Endothelial cell of umbilical vein (primary cell): ENCODE measurements at regions not wholly inside any gene's neighbourhood (a gene's known extent, or its start where the extent isn't known, plus 50 kb on each side); places are given as distances from the start of the nearest gene placed in this dataset.

ENCODE experiments used
- BruUV-seq: library from RNA; stranded (reverse); fragments of 400-500 nt; replicated peaks from 2 replicates; lab custom pipeline; 2021; lab: Mats Ljungman, UMichigan
- CTCF ChIA-PET: fragments of 300-600, 350-600 bp; sonication (Branson Sonifier 250); formaldehyde crosslinking; loops from one replicate; lab custom pipeline; 2021; ENCODE audit warnings: antibody characterized with exemption, inconsistent platforms; lab: Charles Lee
- POLR2A ChIA-PET: fragments of 300-600, 350-600 bp; sonication (Branson Sonifier 250); formaldehyde crosslinking; loops from one replicate; lab custom pipeline; 2021; ENCODE audit warnings: antibody characterized with exemption, inconsistent platforms; lab: Charles Lee
- DNase-seq: peaks from one replicate; pipeline ENCODE4 v3.0.0-alpha.2; 2011; ENCODE audit warnings: low read depth, low spot score
- FAIRE-seq: peaks from 2 replicates; lab custom pipeline; 2011; peaks lifted over from hg19 to GRCh38; lab: Jason Lieb, UNC
- H2AFZ ChIP-seq: 2 replicates; pipeline ENCODE4 v1.6.0; 2012; ENCODE audit warnings: low read depth, low read length, control low read depth, inconsistent platforms
- H3K27ac ChIP-seq: 2 replicates; pipeline ENCODE4 v1.5.1; 2011; ENCODE audit warnings: low read depth, mild to moderate bottlenecking, control low read depth, low read length, moderate library complexity; ENCODE audit not compliant: insufficient read depth
- H3K27me3 ChIP-seq, 2 experiments: 2 replicates each; pipeline versions ENCODE4 v1.6.0 to v1.6.1; 2011; ENCODE audit warnings: low read length in 2 of 2, mixed read lengths in 1 of 2; ENCODE audit not compliant: control insufficient read depth in 2 of 2, insufficient read depth in 2 of 2
- H3K36me3 ChIP-seq, 2 experiments: 2 replicates in 1 of 2; 3 replicates in 1 of 2; pipeline ENCODE4 v1.5.1; 2011; ENCODE audit warnings: low read length in 2 of 2, mild to moderate bottlenecking in 1 of 2, moderate library complexity in 1 of 2; ENCODE audit not compliant: control insufficient read depth in 2 of 2, insufficient read depth in 2 of 2; ENCODE audit errors: extremely low read depth in 1 of 2
- H3K4me1 ChIP-seq: 3 replicates; pipeline ENCODE4 v1.5.1; 2011; ENCODE audit warnings: mild to moderate bottlenecking, low read length; ENCODE audit not compliant: control insufficient read depth, insufficient read depth; ENCODE audit errors: extremely low read depth
- H3K4me2 ChIP-seq: 2 replicates; pipeline ENCODE4 v1.6.1; 2011; ENCODE audit warnings: low read length, control low read depth, mixed read lengths; ENCODE audit not compliant: insufficient read depth
- H3K4me3 ChIP-seq, 3 experiments: fragments of 200-600 bp in 1 of 3; sonication (generic), shearing (Covaris generic) in 1 of 3; replicated peaks in 1 of 3; 2 replicates each; pipeline ENCODE4 v1.5.1; 2011 to 2016; ENCODE audit warnings: control low read depth in 3 of 3, low read length in 3 of 3, mild to moderate bottlenecking in 2 of 3, inconsistent platforms in 1 of 3, low read depth in 1 of 3, moderate library complexity in 1 of 3; ENCODE audit not compliant: insufficient read depth in 1 of 3
- H3K79me2 ChIP-seq: 2 replicates; pipeline ENCODE4 v1.6.0; 2012; ENCODE audit warnings: low read length, inconsistent platforms; ENCODE audit not compliant: control insufficient read depth, insufficient read depth
- H3K9ac ChIP-seq: replicated peaks from 2 replicates; pipeline ENCODE3; 2011; ENCODE audit warnings: low read length, control low read depth; ENCODE audit not compliant: insufficient read depth; ENCODE audit errors: extremely low read depth
- H3K9me1 ChIP-seq: replicated peaks from 3 replicates; pipeline ENCODE4 v1.6.0; 2011; ENCODE audit warnings: mild to moderate bottlenecking, low read length; ENCODE audit not compliant: control insufficient read depth, insufficient read depth; ENCODE audit errors: extremely low read depth
- H3K9me3 ChIP-seq: replicated peaks from 2 replicates; pipeline ENCODE4 v1.5.1; 2012; ENCODE audit warnings: low read length, inconsistent platforms; ENCODE audit not compliant: control insufficient read depth, insufficient read depth
- H4K20me1 ChIP-seq: replicated peaks from 2 replicates; pipeline ENCODE3; 2011; ENCODE audit warnings: mild to moderate bottlenecking, low read length; ENCODE audit not compliant: control insufficient read depth, insufficient read depth; ENCODE audit errors: extremely low read depth
- EZH2 ChIP-seq: IDR thresholded peaks from 2 replicates; pipeline ENCODE4 v1.6.1; 2012; ENCODE audit warnings: borderline replicate concordance, low read depth, mild to moderate bottlenecking, moderate library complexity, low read length, inconsistent platforms; ENCODE audit not compliant: severe bottlenecking
- FOS ChIP-seq: IDR thresholded peaks from 2 replicates; pipeline ENCODE4 v1.6.1; 2011; ENCODE audit warnings: mild to moderate bottlenecking, low read length, moderate library complexity, borderline replicate concordance; ENCODE audit not compliant: insufficient read depth
- GATA2 ChIP-seq: IDR thresholded peaks from 2 replicates; pipeline ENCODE4 v1.7.0; 2011; ENCODE audit warnings: low read depth, mild to moderate bottlenecking, moderate library complexity, mixed read lengths, low read length; ENCODE audit not compliant: insufficient read length, insufficient read depth
- JUN ChIP-seq: IDR thresholded peaks from 2 replicates; pipeline ENCODE4 v1.6.1; 2011; ENCODE audit warnings: borderline replicate concordance, low read depth; ENCODE audit not compliant: insufficient read length, insufficient read depth
- MYC ChIP-seq: IDR thresholded peaks from one replicate; pipeline ENCODE4 v1.6.1; 2011; ENCODE audit warnings: mild to moderate bottlenecking, low read depth, low read length
- POLR2A ChIP-seq: IDR thresholded peaks from 2 replicates; pipeline ENCODE4 v1.6.1; 2012; ENCODE audit warnings: low read depth, mild to moderate bottlenecking, control low read depth, low read length
- POLR2AphosphoS5 ChIP-seq: IDR thresholded peaks from 2 replicates; pipeline ENCODE4 v1.6.1; 2012; ENCODE audit warnings: low read depth, mild to moderate bottlenecking, control low read depth, low read length, moderate library complexity; ENCODE audit not compliant: insufficient read depth
- dilution Hi-C: fragments of 300-500 bp; cut with MboI; formaldehyde crosslinking; loops from one replicate; pipeline ENCODE4 v1.15.0; 2019; ENCODE audit warnings: low sequenced_read_pairs; ENCODE audit not compliant: extremely low pct_ligation_motif_present
- intact Hi-C: fragments of 100-400 bp; cut with micrococcal nuclease; formaldehyde crosslinking; loops from one replicate; pipeline ENCODE4 v1.10.0; 2022
- TF ChIP-seq, protein P1 (sequence below), 2 donors: IDR thresholded peaks; 1 replicate in 1 of 2; 2 replicates in 1 of 2; pipeline ENCODE4 v1.5.1; 2011; ENCODE audit warnings: low read length in 2 of 2, mild to moderate bottlenecking in 2 of 2, moderate library complexity in 2 of 2, control low read depth in 1 of 2, inconsistent platforms in 1 of 2, low read depth in 1 of 2; ENCODE audit not compliant: insufficient read depth in 1 of 2; ENCODE audit errors: extremely low read depth in 1 of 2
- TF ChIP-seq, protein P2 (sequence below): IDR thresholded peaks from 2 replicates; pipeline ENCODE4 v1.6.1; 2011; ENCODE audit not compliant: insufficient read depth, insufficient read length

GRCh38 chr2:21361957-21362486 lies 238.3 kb downstream of the TDRD15 start:
- Histone ChIP-seq H3K4me1 (no peaks in the 10 kb centered on the region), H3K27ac (no peak overlapping the region), H3K9ac (no peak overlapping the region), H4K20me1 (no peaks in the 10 kb centered on the region), H3K4me2 (no peak overlapping the region), H3K9me1 (no peaks in the 10 kb centered on the region), H3K27me3 (no peaks in the 10 kb centered on the region), H3K36me3 (no peaks in the 10 kb centered on the region), H3K9me3 (peaks cover 13% of the 10 kb centered on the region), H3K4me3 (no peak overlapping the region), H2AFZ (no peak overlapping the region), H3K79me2 (no peaks in the 10 kb centered on the region)
- CTCF ChIA-PET, result no interaction called here
- intact Hi-C loops (no loop called here), dilution Hi-C loops (no loop called here)
- no peak for FAIRE-seq
- no TSS peak for BruUV-seq
- POLR2A ChIA-PET, result no interaction called here
- DNase-seq, result no peak
- TF ChIP-seq MYC, result no peak
- TF ChIP-seq POLR2A, result no peak
- TF ChIP-seq GATA2, result no peak
- TF ChIP-seq POLR2AphosphoS5, result no peak
- TF ChIP-seq, protein P1, sequence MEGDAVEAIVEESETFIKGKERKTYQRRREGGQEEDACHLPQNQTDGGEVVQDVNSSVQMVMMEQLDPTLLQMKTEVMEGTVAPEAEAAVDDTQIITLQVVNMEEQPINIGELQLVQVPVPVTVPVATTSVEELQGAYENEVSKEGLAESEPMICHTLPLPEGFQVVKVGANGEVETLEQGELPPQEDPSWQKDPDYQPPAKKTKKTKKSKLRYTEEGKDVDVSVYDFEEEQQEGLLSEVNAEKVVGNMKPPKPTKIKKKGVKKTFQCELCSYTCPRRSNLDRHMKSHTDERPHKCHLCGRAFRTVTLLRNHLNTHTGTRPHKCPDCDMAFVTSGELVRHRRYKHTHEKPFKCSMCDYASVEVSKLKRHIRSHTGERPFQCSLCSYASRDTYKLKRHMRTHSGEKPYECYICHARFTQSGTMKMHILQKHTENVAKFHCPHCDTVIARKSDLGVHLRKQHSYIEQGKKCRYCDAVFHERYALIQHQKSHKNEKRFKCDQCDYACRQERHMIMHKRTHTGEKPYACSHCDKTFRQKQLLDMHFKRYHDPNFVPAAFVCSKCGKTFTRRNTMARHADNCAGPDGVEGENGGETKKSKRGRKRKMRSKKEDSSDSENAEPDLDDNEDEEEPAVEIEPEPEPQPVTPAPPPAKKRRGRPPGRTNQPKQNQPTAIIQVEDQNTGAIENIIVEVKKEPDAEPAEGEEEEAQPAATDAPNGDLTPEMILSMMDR (IDR thresholded peaks at IDR 0.05; ENCODE audit: extremely low read depth in 1 of 2, insufficient read depth in 1 of 2, low read depth in 1 of 2, low read length in 2 of 2), result no peak
- no peak for TF ChIP-seq JUN

DNA sequence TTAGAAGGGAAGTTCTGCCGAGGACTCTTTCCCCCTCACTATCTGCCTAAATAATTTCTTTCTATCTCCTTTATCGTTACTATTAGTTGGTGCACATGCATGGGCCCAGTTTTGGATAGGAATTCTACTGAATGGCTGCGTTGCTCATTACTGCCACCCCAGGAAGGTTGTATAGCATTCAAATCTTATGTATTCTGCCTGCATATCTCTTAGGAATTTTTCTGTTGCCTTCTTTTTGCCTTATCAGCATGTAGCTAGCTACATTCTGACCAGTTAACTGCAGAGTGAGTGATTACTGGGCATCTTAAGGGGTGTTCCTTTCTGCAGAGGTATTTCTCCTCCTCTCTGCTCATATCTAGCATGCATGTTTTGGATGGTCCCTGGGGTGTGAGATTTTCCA lies 239.6 kb downstream of the TDRD15 start:
- no TSS peak for BruUV-seq
- Histone ChIP-seq H3K27ac (no peak overlapping the region), H3K27me3 (no peaks in the 10 kb centered on the region), H3K4me1 (no peaks in the 10 kb centered on the region), H4K20me1 (no peaks in the 10 kb centered on the region), H2AFZ (no peak overlapping the region), H3K9ac (no peak overlapping the region), H3K9me1 (no peaks in the 10 kb centered on the region), H3K9me3 (peaks cover 15% of the 10 kb centered on the region), H3K36me3 (no peaks in the 10 kb centered on the region), H3K4me3 (no peak overlapping the region), H3K79me2 (no peaks in the 10 kb centered on the region), H3K4me2 (no peak overlapping the region)
- no peak for FAIRE-seq
- no peak for DNase-seq
- dilution Hi-C loops (no loop called here), intact Hi-C loops (no loop called here)
- TF ChIP-seq EZH2 (no peak), FOS (no peak), POLR2A (no peak), MYC (no peak)
- TF ChIP-seq, protein P2, sequence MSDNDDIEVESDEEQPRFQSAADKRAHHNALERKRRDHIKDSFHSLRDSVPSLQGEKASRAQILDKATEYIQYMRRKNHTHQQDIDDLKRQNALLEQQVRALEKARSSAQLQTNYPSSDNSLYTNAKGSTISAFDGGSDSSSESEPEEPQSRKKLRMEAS, result no peak
- POLR2A ChIA-PET, result no interaction called here
- CTCF ChIA-PET, result no interaction called here
